Stimulated activated CD4-positive, alpha-beta T cell treated with anti-CD3 and anti-CD28 coated beads, Interleukin-2, amount 100 ng/mL, for 24 hours (primary cell): ENCODE measurements at regions not wholly inside any gene's neighbourhood (a gene's known extent, or its start where the extent isn't known, plus 50 kb on each side); places are given as distances from the start of the nearest gene placed in this dataset.

ENCODE experiments used
- DNase-seq, 2 donors: peaks; one replicate each; pipeline ENCODE4 v3.0.0-alpha.2; 2020

GRCh38 chr2:180733330-180733729, 247.1 kb upstream of the UBE2E3 start:
- no peak for DNase-seq

- DNase-seq: no peak
Observed at GRCh38 chr2:180732337-180732736, 248.1 kb upstream of the UBE2E3 start.

GRCh38 chr2:180730976-180731375, 249.4 kb upstream of the UBE2E3 start:
- no peak for DNase-seq

- DNase-seq: no peak
Observed at GRCh38 chr2:180728928-180729559, 251.4 kb upstream of the UBE2E3 start.

- DNase-seq: no peak
Observed at GRCh38 chr2:180723712-180724111, 256.7 kb upstream of the UBE2E3 start.

GRCh38 chr2:180722551-180723239, 257.7 kb upstream of the UBE2E3 start:
- no peak for DNase-seq

GRCh38 chr2:180720829-180721228, 259.6 kb upstream of the UBE2E3 start:
- no peak for DNase-seq

- no peak for DNase-seq
Observed at GRCh38 chr2:180717588-180717987, 262.8 kb upstream of the UBE2E3 start.

- no peak for DNase-seq
Observed at GRCh38 chr2:180716186-180717180, 263.9 kb upstream of the UBE2E3 start.

GRCh38 chr2:180715044-180715443, 265.4 kb upstream of the UBE2E3 start:
- no peak for DNase-seq

- DNase-seq: no peak
Observed at GRCh38 chr2:180709392-180710145, 270.8 kb upstream of the UBE2E3 start.

GRCh38 chr2:180707884-180708205, 272.6 kb upstream of the UBE2E3 start:
- no peak for DNase-seq

- no peak for DNase-seq
Observed at GRCh38 chr2:180707175-180707883, 273.1 kb upstream of the UBE2E3 start.

- DNase-seq: no peak
Observed at GRCh38 chr2:180706694-180707093, 273.7 kb upstream of the UBE2E3 start.

- DNase-seq: no peak
Observed at GRCh38 chr2:180705551-180705950, 274.9 kb upstream of the UBE2E3 start.

- no peak for DNase-seq
Observed at GRCh38 chr2:180705122-180705521, 275.3 kb upstream of the UBE2E3 start.

GRCh38 chr2:180699657-180700361, 280.6 kb upstream of the UBE2E3 start:
- no peak for DNase-seq

- DNase-seq: no peak
Observed at GRCh38 chr2:180698668-180699067, 281.7 kb upstream of the UBE2E3 start.

- DNase-seq: no peak
Observed at GRCh38 chr2:180695586-180696401, 284.6 kb upstream of the UBE2E3 start.
